Skin epidermis (tissue), 12 donors: ENCODE measurements at regions not wholly inside any gene's neighbourhood (a gene's known extent, or its start where the extent isn't known, plus 50 kb on each side); places are given as distances from the start of the nearest gene placed in this dataset.

Experiments
- H3K27ac ChIP-seq, 21 experiments: fragments of 200-600 bp; sonication (generic) in 11 of 21; one replicate each; pipeline ENCODE4 v1.5.0; 2020; ENCODE audit warnings: mild to moderate bottlenecking in 3 of 21, inconsistent platforms in 2 of 21, moderate library complexity in 2 of 21
- H3K4me3 ChIP-seq, 7 experiments: fragments of 200-600 bp; sonication (generic) in 2 of 7; one replicate each; pipeline ENCODE4 v1.5.0; 2020; ENCODE audit warnings: inconsistent platforms in 2 of 7, mild to moderate bottlenecking in 2 of 7, moderate library complexity in 1 of 7

DNA sequence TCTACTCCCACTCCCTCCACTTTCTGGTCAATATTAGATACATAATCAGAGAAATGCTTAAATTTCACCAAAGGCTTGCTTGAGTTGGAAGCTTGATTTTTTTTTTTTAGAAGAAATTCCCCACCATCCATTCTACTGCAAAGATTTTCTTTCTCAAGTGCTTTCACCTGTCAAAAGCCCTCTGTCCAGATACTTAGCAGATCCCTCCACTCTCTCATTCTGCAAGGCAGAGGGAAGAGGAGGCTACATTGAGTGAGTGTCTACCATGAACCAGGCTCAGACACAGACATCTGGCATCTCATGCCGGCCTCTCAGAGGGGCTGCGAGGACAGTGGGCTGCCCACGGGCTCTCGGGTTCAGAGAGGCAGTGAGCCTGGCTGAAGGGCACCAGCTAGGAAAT is 127.6 kb upstream of the GSC start:
- H3K27ac ChIP-seq, result no peak overlapping the region
- no peak overlapping the region for H3K4me3 ChIP-seq

- H3K4me3 ChIP-seq, result no peak overlapping the region
Observed at GRCh38 chr14:94897082-94897481, 127.2 kb upstream of the GSC start.

GRCh38 chr14:94893411-94894160 is 123.7 kb upstream of the GSC start:
- Histone ChIP-seq H3K27ac (no peak overlapping the region), H3K4me3 (no peak overlapping the region)

More at GRCh38 chr14:94897082-94897481, 127.2 kb upstream of the GSC start:
- H3K27ac ChIP-seq, result no peak overlapping the region

- Histone ChIP-seq H3K27ac (no peak overlapping the region), H3K4me3 (no peak overlapping the region)
Observed at GRCh38 chr14:94890785-94891184, 120.9 kb upstream of the GSC start.

DNA sequence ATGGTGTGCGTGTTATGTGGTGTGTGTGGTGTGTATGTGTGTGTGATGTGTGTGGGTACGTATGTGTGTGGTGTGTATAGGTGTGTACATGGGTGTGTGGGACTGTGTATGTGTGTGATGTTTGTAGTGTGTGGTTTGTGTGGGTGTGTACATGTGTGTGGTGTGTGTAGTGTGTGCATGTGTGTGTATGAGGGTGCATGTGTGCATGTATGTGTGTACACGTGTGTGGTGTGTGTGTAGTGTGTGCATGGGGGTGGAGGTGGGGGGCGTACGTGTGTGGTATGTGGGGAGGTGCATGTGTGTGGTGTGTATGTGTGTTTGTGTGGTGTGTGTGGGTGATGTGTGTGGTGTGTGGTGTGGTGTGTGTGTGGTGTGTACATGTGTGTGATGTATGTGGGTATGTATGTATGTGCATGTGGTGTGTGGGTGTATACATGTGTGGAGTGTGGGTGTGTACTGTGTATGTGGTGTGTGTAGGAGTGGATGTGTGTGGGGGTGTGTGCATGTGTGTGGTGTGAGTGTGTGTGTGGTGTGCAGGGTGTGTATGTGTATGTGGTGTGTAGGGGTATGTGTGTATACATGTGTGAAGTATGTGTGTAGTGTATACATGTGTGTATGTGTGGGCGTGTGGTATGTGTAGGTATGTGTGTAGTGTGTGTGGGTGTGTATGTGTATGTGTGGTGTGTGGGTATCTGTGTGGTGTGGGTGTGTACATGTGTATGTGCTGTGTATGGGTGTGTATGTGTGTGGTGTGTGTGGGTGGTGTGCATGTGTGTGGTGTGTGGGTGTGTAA is 119.8 kb upstream of the GSC start:
- H3K27ac ChIP-seq, result no peak overlapping the region
- H3K4me3 ChIP-seq, result no peak overlapping the region

DNA sequence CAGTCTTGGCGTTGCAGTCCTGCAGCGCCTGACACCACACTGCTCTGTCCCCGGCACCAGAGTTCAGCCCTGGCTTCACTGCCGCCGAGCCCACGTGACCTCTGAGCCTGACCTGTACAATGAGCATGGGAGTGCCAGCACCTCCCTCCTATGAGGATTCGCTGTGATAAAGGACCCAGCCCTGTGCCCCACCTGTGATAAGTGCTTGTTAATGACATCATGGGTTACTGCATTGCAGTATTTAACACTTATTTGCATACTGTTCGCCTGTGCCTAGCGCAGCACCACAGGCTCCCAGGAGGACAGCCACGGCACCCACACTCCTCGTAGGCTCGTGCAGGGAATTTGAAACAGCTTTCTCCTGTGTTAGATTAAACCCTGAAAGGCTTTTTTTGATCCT is 118.2 kb upstream of the GSC start:
- Histone ChIP-seq H3K27ac (no peak overlapping the region), H3K4me3 (no peak overlapping the region)

DNA sequence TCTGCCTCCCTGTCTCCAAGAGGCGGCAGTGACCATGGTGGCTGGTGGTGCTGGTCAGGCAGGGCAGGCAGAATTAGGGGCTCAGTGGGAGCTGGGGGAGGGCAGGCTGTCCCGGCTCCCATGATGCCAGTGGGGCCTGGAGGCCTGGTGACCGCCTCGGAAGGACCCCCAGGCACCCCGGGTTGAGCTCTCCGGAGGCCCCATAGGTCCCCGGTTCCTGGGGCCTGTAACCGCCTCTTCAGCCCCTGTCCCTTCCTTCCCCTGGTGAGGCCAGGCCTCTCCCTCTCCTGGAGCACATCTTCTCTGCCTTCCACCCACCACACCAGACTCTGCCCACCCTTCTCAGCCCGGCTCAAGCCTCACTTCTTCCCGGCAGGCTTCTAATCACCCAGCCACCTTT is 117.7 kb upstream of the GSC start:
- Histone ChIP-seq H3K4me3 (no peak overlapping the region), H3K27ac (no peak overlapping the region)

GRCh38 chr14:94886931-94887330 is 117.0 kb upstream of the GSC start:
- no peak overlapping the region for H3K4me3 ChIP-seq

DNA sequence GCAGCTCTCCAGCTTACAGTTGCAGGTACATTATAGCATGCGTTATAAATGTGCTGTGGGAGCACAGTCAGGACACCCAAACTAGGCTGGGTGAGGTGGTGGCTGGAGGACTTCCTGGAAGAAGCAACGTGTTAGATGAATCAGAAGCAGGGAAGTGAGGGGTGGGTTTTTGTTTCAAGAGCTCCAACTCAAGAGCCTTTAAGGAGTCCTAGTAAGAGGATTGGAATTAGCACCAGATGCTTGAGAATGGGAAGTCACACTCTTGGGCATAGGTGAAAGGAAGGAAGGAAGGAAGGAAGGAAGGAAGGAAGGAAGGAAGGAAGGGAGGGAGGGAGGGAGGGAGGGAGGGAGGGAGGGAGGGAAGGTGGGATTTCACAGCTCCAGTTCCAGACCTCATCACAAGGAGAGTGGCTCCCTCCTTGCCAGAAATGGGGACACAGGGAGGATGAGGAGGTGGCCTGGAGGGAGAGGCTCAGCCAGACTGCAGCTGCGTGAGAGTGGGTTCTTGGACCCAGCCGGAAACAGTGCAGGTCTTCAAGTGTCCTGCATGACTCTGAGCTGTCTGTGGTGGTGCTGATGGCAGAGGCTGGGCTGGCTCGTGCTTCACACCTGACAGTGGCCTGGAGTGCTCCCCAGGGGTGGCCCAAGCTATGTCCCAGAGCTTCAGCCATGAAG is 115.7 kb upstream of the GSC start:
- Histone ChIP-seq H3K27ac (no peak overlapping the region), H3K4me3 (no peak overlapping the region)

More at GRCh38 chr14:94886931-94887330, 117.0 kb upstream of the GSC start:
- H3K27ac ChIP-seq, result no peak overlapping the region

GRCh38 chr14:94884616-94885230 is 114.8 kb upstream of the GSC start:
- Histone ChIP-seq H3K4me3 (no peak overlapping the region), H3K27ac (no peak overlapping the region)

DNA sequence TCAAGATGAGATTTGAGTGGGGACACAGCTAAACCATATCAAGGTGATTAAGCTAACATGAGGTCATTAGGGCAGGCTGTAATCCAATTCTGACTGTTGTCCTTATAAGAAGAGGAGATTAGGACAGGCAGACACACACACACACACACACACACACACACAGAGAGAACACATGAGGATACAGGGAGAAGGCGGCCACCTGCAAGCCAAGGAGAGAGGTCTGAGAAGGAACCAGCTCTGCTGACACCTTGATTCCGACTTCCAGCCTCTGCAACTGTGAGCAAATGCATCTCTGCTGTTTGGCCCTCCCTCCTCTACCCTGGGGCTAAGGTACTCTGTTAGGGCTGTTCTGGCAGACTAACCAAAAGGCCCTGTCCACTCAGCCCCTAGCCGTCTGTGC is 112.5 kb upstream of the GSC start:
- H3K27ac ChIP-seq, result no peak overlapping the region
- no peak overlapping the region for H3K4me3 ChIP-seq

DNA sequence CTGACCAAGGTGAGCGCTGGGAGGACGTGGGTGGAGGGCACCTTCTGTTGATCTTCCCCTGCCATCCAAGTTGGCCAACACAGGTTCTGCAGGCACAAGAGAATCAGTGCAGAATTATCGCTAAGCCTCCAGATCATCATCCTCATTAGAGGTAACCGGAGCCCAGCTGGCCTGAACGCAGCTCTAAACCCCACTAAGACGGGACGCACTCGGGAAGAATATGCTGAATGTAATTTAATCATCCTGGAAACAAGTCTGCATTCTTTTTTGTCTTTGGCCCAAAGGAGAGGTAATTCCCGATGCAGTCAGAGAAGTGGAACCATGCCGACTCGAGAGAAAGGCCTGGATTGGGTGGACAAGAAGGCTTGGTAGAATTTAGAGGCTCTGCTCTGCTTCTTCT is 111.0 kb upstream of the GSC start:
- no peak overlapping the region for H3K4me3 ChIP-seq
- H3K27ac ChIP-seq, result no peak overlapping the region

GRCh38 chr14:94880106-94880505 is 110.2 kb upstream of the GSC start:
- Histone ChIP-seq H3K4me3 (no peak overlapping the region), H3K27ac (no peak overlapping the region)

DNA sequence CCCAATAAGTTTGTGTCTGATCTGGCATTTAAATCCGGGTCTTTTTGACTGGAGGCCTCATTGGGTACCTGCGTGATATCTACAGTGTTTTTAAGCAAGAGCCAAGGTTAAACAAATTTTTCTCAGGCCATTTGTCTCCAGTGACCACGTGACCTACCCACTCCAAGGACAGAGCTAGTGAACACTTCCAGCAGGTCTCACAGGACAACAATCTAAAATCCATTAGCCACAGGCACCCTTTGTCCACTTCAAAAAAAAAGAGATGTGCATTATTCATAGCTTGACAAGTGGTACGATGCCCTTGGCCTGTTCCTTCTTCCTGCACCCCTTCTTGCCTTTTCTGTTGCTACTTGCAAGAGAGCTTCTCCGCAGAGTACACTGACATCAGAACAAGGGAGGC is 109.6 kb upstream of the GSC start:
- H3K27ac ChIP-seq, result no peak overlapping the region

DNA sequence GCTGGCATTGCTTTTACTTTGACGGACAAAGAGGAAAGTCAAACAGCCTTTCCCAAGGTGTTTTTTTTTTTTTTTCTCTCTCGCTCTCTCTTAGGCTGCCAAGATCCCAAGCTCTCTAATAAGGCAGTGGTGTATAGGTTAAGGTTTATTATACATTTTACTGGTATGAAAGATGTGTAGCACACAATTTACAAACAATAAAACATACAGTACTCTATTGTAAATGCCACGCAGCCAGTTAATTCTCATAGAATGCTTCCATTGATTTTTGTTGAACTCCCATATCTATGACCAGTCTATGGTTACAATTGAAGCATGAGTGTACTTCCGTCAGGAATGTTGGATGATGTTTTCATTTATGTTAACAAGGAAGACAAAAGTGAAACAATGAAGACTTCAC is 106.4 kb upstream of the GSC start:
- no peak overlapping the region for H3K4me3 ChIP-seq
- no peak overlapping the region for H3K27ac ChIP-seq

More for the DNA sequence above, 109.6 kb upstream of the GSC start:
- no peak overlapping the region for H3K4me3 ChIP-seq

- H3K27ac ChIP-seq, result no peak overlapping the region
- no peak overlapping the region for H3K4me3 ChIP-seq
Observed at GRCh38 chr14:94875256-94875655, 105.3 kb upstream of the GSC start.

DNA sequence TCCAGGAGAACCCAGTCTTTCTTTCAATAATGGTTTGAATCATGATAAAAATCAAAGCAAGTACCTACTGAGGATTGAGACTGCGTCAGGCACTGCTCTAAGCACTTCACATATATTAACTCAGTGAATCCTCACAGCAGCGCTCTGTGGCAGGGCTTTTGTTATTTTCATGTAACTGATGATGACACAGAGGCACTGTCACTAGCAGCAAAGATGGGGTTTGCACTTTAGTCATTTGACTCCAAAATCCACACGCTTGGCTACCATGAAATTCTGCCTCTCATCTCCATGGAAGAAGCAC is 98.8 kb upstream of the GSC start:
- no peak overlapping the region for H3K4me3 ChIP-seq
- H3K27ac ChIP-seq, result no peak overlapping the region

GRCh38 chr14:94867946-94868771 is 98.2 kb upstream of the GSC start:
- Histone ChIP-seq H3K27ac (no peak overlapping the region), H3K4me3 (no peak overlapping the region)

- H3K27ac ChIP-seq, result no peak overlapping the region
Observed at GRCh38 chr14:94867209-94867608, 97.3 kb upstream of the GSC start.

More at GRCh38 chr14:94867209-94867608, 97.3 kb upstream of the GSC start:
- no peak overlapping the region for H3K4me3 ChIP-seq
